H1 (cell line): ENCODE measurements at regions not wholly inside any gene's neighbourhood (a gene's known extent, or its start where the extent isn't known, plus 50 kb on each side); places are given as distances from the start of the nearest gene placed in this dataset.

Experiments used
- CTCF ChIA-PET: fragments of 300-600 bp; sonication (Branson Sonifier 250); formaldehyde crosslinking; loops from one replicate; lab custom pipeline; 2021; ENCODE audit not compliant: partially characterized antibody; lab: Charles Lee
- POLR2A ChIA-PET: fragments of 300-600 bp; sonication (Branson Sonifier 250); formaldehyde crosslinking; loops from one replicate; lab custom pipeline; 2021; ENCODE audit warnings: inconsistent platforms; ENCODE audit not compliant: partially characterized antibody; lab: Charles Lee
- DNase-seq, 2 experiments: peaks; one replicate each; pipeline versions ENCODE4 v3.0.0 to v3.0.0-alpha.2; 2010 to 2022; ENCODE audit warnings: low spot score in 2 of 2, low read depth in 1 of 2, mixed read lengths in 1 of 2
- FAIRE-seq: peaks from 2 replicates; lab custom pipeline; 2011; peaks lifted over from hg19 to GRCh38; lab: Jason Lieb, UNC
- H2AFZ ChIP-seq: 2 replicates; pipeline ENCODE4 v1.8.1; 2012; ENCODE audit warnings: low read length, inconsistent platforms
- H2AK5ac ChIP-seq: 2 replicates; pipeline ENCODE4 v1.6.1; 2013; ENCODE audit warnings: low read depth, low read length
- H2BK120ac ChIP-seq: replicated peaks from 2 replicates; pipeline ENCODE3; 2013; ENCODE audit warnings: low read depth, low read length, inconsistent platforms
- H2BK12ac ChIP-seq: 2 replicates; pipeline ENCODE4 v1.6.1; 2013; ENCODE audit warnings: low read depth, low read length
- H2BK15ac ChIP-seq: 2 replicates; pipeline ENCODE4 v1.6.1; 2013; ENCODE audit warnings: low read length
- H2BK20ac ChIP-seq: 2 replicates; pipeline ENCODE4 v1.6.1; 2013; ENCODE audit warnings: low read length
- H2BK5ac ChIP-seq: 2 replicates; pipeline ENCODE4 v1.6.1; 2013; ENCODE audit warnings: low read depth, low read length
- H3K14ac ChIP-seq: 2 replicates; pipeline ENCODE4 v1.6.1; 2013; ENCODE audit warnings: inconsistent platforms; ENCODE audit not compliant: insufficient read length
- H3K18ac ChIP-seq: 2 replicates; pipeline ENCODE4 v1.6.1; 2013; ENCODE audit warnings: low read length; ENCODE audit errors: extremely low read depth
- H3K23ac ChIP-seq: 2 replicates; pipeline ENCODE4 v1.6.1; 2013; ENCODE audit warnings: inconsistent platforms; ENCODE audit not compliant: insufficient read length
- H3K23me2 ChIP-seq: 2 replicates; pipeline ENCODE4 v1.6.1; 2013; ENCODE audit warnings: low read depth, low read length
- H3K27ac ChIP-seq: 2 replicates; pipeline ENCODE4 v1.6.1; 2011; ENCODE audit warnings: low read depth, low read length, inconsistent platforms
- H3K27me3 ChIP-seq, 4 experiments: replicated peaks in 1 of 4; 1 replicate in 1 of 4; 2 replicates in 3 of 4; pipeline versions ENCODE4 v1.6.1 to v1.8.1; 2011 to 2013; ENCODE audit warnings: low read length in 3 of 4, mild to moderate bottlenecking in 3 of 4, inconsistent platforms in 2 of 4, mixed read lengths in 2 of 4, moderate library complexity in 1 of 4; ENCODE audit not compliant: control insufficient read depth in 3 of 4, insufficient read depth in 3 of 4; ENCODE audit errors: extremely low read depth in 1 of 4
- H3K36me3 ChIP-seq, 4 experiments: 2 replicates each; pipeline versions ENCODE4 v1.6.1 to v1.8.1; 2011 to 2013; ENCODE audit warnings: mild to moderate bottlenecking in 4 of 4, low read length in 3 of 4, moderate library complexity in 2 of 4, control low read depth in 1 of 4, inconsistent platforms in 1 of 4; ENCODE audit not compliant: insufficient read depth in 4 of 4, control insufficient read depth in 2 of 4
- H3K4ac ChIP-seq: replicated peaks from 2 replicates; pipeline ENCODE3; 2013; ENCODE audit warnings: low read length, low read depth, mixed read lengths, inconsistent platforms; ENCODE audit not compliant: insufficient read length
- H3K4me1 ChIP-seq, 4 experiments: replicated peaks in 1 of 4; 1 replicate in 1 of 4; 2 replicates in 3 of 4; pipeline versions ENCODE4 v1.6.1 to v1.8.1; 2011 to 2013; ENCODE audit warnings: low read length in 3 of 4, inconsistent platforms in 2 of 4, mixed read lengths in 1 of 4; ENCODE audit not compliant: insufficient read depth in 4 of 4, control insufficient read depth in 3 of 4
- H3K4me2 ChIP-seq, 2 experiments: 2 replicates each; pipeline versions ENCODE4 v1.6.1 to v1.8.1; 2011 to 2013; ENCODE audit warnings: low read depth in 2 of 2, low read length in 2 of 2, control low read depth in 1 of 2, inconsistent platforms in 1 of 2, mild to moderate bottlenecking in 1 of 2; ENCODE audit not compliant: insufficient read depth in 1 of 2
- H3K4me3 ChIP-seq, 4 experiments: fragments of 200-600, 300-600 bp in 1 of 4; sonication (generic), shearing (Covaris generic), sonication (Bioruptor Twin) in 1 of 4; 2 replicates each; pipeline versions ENCODE4 v1.5.1 to v1.8.1; 2011 to 2016; ENCODE audit warnings: low read length in 4 of 4, low read depth in 3 of 4, control low read depth in 2 of 4, inconsistent platforms in 2 of 4, mild to moderate bottlenecking in 2 of 4, mixed read lengths in 1 of 4, moderate library complexity in 1 of 4; ENCODE audit not compliant: insufficient read depth in 2 of 4; ENCODE audit errors: extremely low read depth in 1 of 4
- H3K56ac ChIP-seq: replicated peaks from 2 replicates; pipeline ENCODE3; 2013; ENCODE audit warnings: low read depth, mild to moderate bottlenecking, mixed read lengths, low read length, inconsistent platforms; ENCODE audit not compliant: insufficient read length
- H3K79me1 ChIP-seq: 2 replicates; pipeline ENCODE4 v1.6.1; 2013; ENCODE audit warnings: low read depth, low read length, control low read depth
- H3K79me2 ChIP-seq, 2 experiments: 2 replicates each; pipeline versions ENCODE4 v1.6.1 to v1.8.1; 2012 to 2013; ENCODE audit warnings: low read length in 2 of 2, mild to moderate bottlenecking in 2 of 2, inconsistent platforms in 1 of 2; ENCODE audit not compliant: insufficient read depth in 2 of 2, control insufficient read depth in 1 of 2
- H3K9ac ChIP-seq, 4 experiments: replicated peaks in 1 of 4; 1 replicate in 1 of 4; 2 replicates in 3 of 4; pipeline versions ENCODE4 v1.6.1 to v1.8.1; 2011 to 2013; ENCODE audit warnings: low read depth in 3 of 4, low read length in 3 of 4, control low read depth in 2 of 4, mild to moderate bottlenecking in 2 of 4, moderate library complexity in 2 of 4, inconsistent platforms in 1 of 4; ENCODE audit errors: extremely low read depth in 1 of 4
- H3K9me3 ChIP-seq, 2 experiments: 2 replicates each; pipeline versions ENCODE4 v1.6.1 to v1.8.1; 2012 to 2013; ENCODE audit warnings: mild to moderate bottlenecking in 2 of 2, moderate library complexity in 2 of 2, control low read depth in 1 of 2, inconsistent platforms in 1 of 2, low read depth in 1 of 2, low read length in 1 of 2, mixed read lengths in 1 of 2; ENCODE audit not compliant: insufficient read depth in 2 of 2
- H4K20me1 ChIP-seq, 2 experiments: replicated peaks in 1 of 2; 2 replicates each; pipeline versions ENCODE3 to v1.8.1; 2011 to 2013; ENCODE audit warnings: inconsistent platforms in 2 of 2, low read length in 2 of 2, mild to moderate bottlenecking in 1 of 2; ENCODE audit not compliant: insufficient read depth in 2 of 2, control insufficient read depth in 1 of 2
- H4K5ac ChIP-seq: 2 replicates; pipeline ENCODE4 v1.6.1; 2013; ENCODE audit warnings: low read length, low read depth, mixed read lengths, inconsistent platforms; ENCODE audit not compliant: insufficient read length
- H4K8ac ChIP-seq: 2 replicates; pipeline ENCODE4 v1.8.0; 2013; ENCODE audit warnings: mild to moderate bottlenecking, moderate library complexity, low read length, inconsistent platforms; ENCODE audit not compliant: insufficient read depth; ENCODE audit errors: extremely low read depth
- H4K91ac ChIP-seq: replicated peaks from 2 replicates; pipeline ENCODE3; 2013; ENCODE audit warnings: low read length, mixed read lengths, inconsistent platforms; ENCODE audit not compliant: insufficient read length
- BRCA1 ChIP-seq: IDR thresholded peaks from 2 replicates; pipeline ENCODE4 v1.6.1; 2012; ENCODE audit warnings: low read depth, low read length, improper control_type of control experiment
- NANOG ChIP-seq: IDR thresholded peaks from 2 replicates; pipeline ENCODE4 v1.6.1; 2011; ENCODE audit warnings: low read length, low read depth, mild to moderate bottlenecking, inconsistent platforms; ENCODE audit not compliant: insufficient read depth, poor library complexity, severe bottlenecking
- RAD21 ChIP-seq, 2 experiments: IDR thresholded peaks in 1 of 2; conservative IDR thresholded peaks in 1 of 2; 2 replicates each; pipeline ENCODE4 v1.6.1; 2011; ENCODE audit warnings: low read depth in 2 of 2, low read length in 2 of 2, improper control_type of control experiment in 1 of 2, inconsistent platforms in 1 of 2, mild to moderate bottlenecking in 1 of 2, moderate library complexity in 1 of 2
- SP1 ChIP-seq: IDR thresholded peaks from 2 replicates; pipeline ENCODE4 v1.6.1; 2011; ENCODE audit warnings: low read depth, low read length
- TAF1 ChIP-seq: IDR thresholded peaks from 2 replicates; pipeline ENCODE4 v1.6.1; 2011; ENCODE audit warnings: mild to moderate bottlenecking, low read depth, low read length
- TBP ChIP-seq: IDR thresholded peaks from 2 replicates; pipeline ENCODE4 v1.6.1; 2011; ENCODE audit warnings: low read depth, low read length, improper control_type of control experiment
- WGBS, 2 experiments: shearing (Covaris generic) in 1 of 2; methylation state at CpG; one replicate each; pipeline versions ENCODE4 v1.1.6 to v1.1.7; 2013 to 2015; ENCODE audit warnings: low lambda C conversion rate in 2 of 2, mixed read lengths in 2 of 2, inconsistent platforms in 1 of 2, low coverage in 1 of 2, missing lambda C conversion rate in 1 of 2; ENCODE audit not compliant: insufficient replicate concordance in 2 of 2, insufficient coverage in 1 of 2, insufficient read length in 1 of 2; ENCODE audit errors: extremely low coverage in 1 of 2, missing lambda C conversion rate in 1 of 2; 5-methylcytosine and 5-hydroxymethylcytosine counted together

DNA sequence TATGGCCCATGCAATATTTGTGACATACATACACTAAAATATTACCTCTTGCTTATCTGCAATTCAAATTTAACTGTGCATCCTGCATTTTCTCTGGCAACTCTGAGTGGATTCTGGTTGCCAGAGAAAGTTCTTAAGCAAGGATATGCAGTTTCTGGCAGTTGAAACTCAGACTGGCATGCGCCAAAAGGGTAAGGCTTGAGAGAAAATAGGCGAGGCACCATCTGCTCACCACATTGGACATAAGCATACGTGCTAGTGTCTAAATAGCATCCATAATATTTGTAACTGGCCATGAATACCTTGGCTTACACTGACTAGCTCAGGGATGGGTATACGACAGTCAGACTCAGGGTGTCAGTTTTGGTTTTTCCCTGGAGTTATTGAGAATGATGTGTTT is 465.1 kb downstream of the DOK5 start:
- H3K36me3 ChIP-seq, result no peaks in the 10 kb centered on the region
- H3K9me3 ChIP-seq, result no peaks in the 10 kb centered on the region
- H3K9ac ChIP-seq, result no peak overlapping the region
- TF ChIP-seq RAD21 (IDR thresholded peaks at IDR 0.05 in 1 of 2, conservative IDR thresholded peaks at IDR 0.05 in 1 of 2; ENCODE audit: low read depth in 2 of 2, low read length in 2 of 2) (no peak), SP1 (no peak), BRCA1 (no peak), NANOG (no peak), TBP (no peak), TAF1 (no peak)
- H3K79me2 ChIP-seq, result no peaks in the 10 kb centered on the region
- H3K56ac ChIP-seq, result no peak overlapping the region
- H4K5ac ChIP-seq, result no peak overlapping the region
- no peak overlapping the region for H3K14ac ChIP-seq
- no peak overlapping the region for H4K91ac ChIP-seq
- H3K27me3 ChIP-seq, result no peaks in the 10 kb centered on the region
- H3K23ac ChIP-seq, result no peak overlapping the region
- H3K18ac ChIP-seq, result no peak overlapping the region
- no peak overlapping the region for H2BK12ac ChIP-seq
- no peak overlapping the region for H2AK5ac ChIP-seq
- CTCF ChIA-PET, result interaction anchor here (1.1 to 1.9 kb wide), 2 partner anchors 260 to 1403 kb away, joined by 4 to 8 read pairs; no protein-coding TSS in a partner anchor
- H3K4me2 ChIP-seq, result no peak overlapping the region
- no peaks in the 10 kb centered on the region for H3K79me1 ChIP-seq
- no peaks in the 10 kb centered on the region for H4K20me1 ChIP-seq
- FAIRE-seq (no peak), DNase-seq (no peak)
- H2BK5ac ChIP-seq, result no peak overlapping the region
- H2BK120ac ChIP-seq, result no peak overlapping the region
- no peak overlapping the region for H2AFZ ChIP-seq
- POLR2A ChIA-PET, result no interaction called here
- H3K4me3 ChIP-seq, result no peak overlapping the region
- H2BK20ac ChIP-seq, result no peak overlapping the region
- no peak overlapping the region for H3K4ac ChIP-seq
- no peaks in the 10 kb centered on the region; the same call in 1 of the 2 replicates for H3K23me2 ChIP-seq
- H4K8ac ChIP-seq, result no peak overlapping the region
- no peaks in the 10 kb centered on the region for H3K4me1 ChIP-seq
- 87% methylated on average over 4 of the region's 4 CpGs; no CpG with 5 or more reads in 1 of the 2 experiments for WGBS, 2 experiments
- H2BK15ac ChIP-seq, result no peak overlapping the region
- no peak overlapping the region for H3K27ac ChIP-seq
